Loucy (cell line): ENCODE measurements at regions not wholly inside any gene's neighbourhood (a gene's known extent, or its start where the extent isn't known, plus 50 kb on each side); places are given as distances from the start of the nearest gene placed in this dataset.

ENCODE experiments used
- CTCF ChIP-seq: fragments of 200-600 bp; sonication (generic); conservative IDR thresholded peaks from 2 replicates; pipeline ENCODE4 v1.5.1; 2014; ENCODE audit warnings: mild to moderate bottlenecking, antibody characterized with exemption, low read length
- EZH2phosphoT487 ChIP-seq: fragments of 200-600 bp; IDR thresholded peaks from 2 replicates; pipeline ENCODE4 v1.6.1; 2018; ENCODE audit warnings: antibody characterized with exemption, mild to moderate bottlenecking, moderate library complexity, borderline replicate concordance

DNA sequence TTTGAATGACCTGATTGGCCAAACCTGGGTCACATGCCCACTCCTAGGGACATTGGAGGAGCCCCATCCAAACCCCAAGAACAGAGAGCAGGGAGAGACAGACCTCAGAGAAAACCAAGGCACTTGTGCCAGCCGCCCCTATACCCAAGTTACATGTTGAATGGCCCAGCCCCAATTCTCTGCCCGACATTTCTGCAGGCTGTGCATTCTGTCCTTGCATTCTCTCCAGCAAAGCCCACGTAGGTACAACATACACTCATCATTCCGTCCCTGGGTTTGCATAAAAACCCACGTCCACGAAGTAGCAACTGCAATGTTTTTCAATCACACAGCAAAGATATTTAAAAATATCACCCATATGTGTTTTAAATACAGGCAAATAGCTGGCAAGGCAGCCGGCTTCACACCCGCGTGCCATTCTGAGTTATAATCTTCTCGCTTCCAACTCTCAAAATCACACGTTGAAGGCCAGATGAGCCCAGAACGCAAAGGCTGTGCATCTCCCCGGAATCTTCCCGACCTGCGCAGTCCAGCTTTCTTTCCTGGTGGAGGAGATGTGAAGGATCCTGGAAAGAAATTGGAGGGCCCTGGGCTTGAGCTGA lies 91.7 kb upstream of the MYL2 start:
- no peak for TF ChIP-seq CTCF
- no peak for TF ChIP-seq EZH2phosphoT487
